ENCODE measurements at regions not wholly inside any gene's neighbourhood (a gene's known extent, or its start where the extent isn't known, plus 50 kb on each side); places are given as distances from the start of the nearest gene placed in this dataset.
A peak's percentile ranks its signal among the peaks of the same experiment; 100 is the strongest.
"Not testable (repeated sequence)": the region's sequence is repeated elsewhere in the genome, so short reads cannot be mapped to it uniquely, and the experiment has no call there.

DNA sequence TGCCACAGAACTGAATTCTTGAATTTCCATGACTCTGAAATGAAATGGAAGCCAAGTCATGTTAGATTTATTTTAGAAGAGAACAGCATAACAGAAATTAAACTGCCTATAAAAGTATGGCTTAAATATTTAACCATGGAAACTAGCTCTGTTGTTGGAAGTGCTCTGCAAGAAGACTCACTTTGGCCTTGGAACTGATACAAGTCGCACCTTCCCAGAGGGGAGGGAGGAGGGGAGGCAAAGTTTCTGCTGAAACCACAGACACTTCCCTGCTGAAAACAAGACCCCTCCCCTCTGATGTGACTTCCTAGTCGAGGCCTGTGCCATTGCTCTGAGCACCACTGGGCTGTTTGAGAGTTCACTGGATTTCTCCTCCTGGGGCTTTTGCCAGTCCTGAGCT lies 72.1 kb downstream of the OR13A1 start:
- Histone ChIP-seq H3K9me2 (replicated peaks; ENCODE audit: control insufficient read depth, low read length) (no peaks in the 10 kb centered on the region), H4K20me1 (ENCODE audit: control insufficient read depth, insufficient read depth, low read depth, low read length) (no peaks in the 10 kb centered on the region), H3K36me3 (ENCODE audit: control insufficient read depth, low read length) (no peaks in the 10 kb centered on the region), H3K4me2 (ENCODE audit: low read length) (no peak overlapping the region), H3K27me3 (ENCODE audit: control insufficient read depth, low read length) (no peaks in the 10 kb centered on the region), H3K4me3 (ENCODE audit: low read length) (no peak overlapping the region), H3K79me2 (ENCODE audit: control insufficient read depth, low read length) (no peaks in the 10 kb centered on the region), H3K9me3 (ENCODE audit: control insufficient read depth, insufficient read depth, low read length) (no peaks in the 10 kb centered on the region), H3K27ac (ENCODE audit: low read depth, low read length) (no peak overlapping the region), H3F3A (ENCODE audit: control insufficient read depth, insufficient read depth) (no peaks in the 10 kb centered on the region; the same call in 1 of the 2 replicates), H3K4me1 (ENCODE audit: control insufficient read depth, low read length) (peaks cover 14% of the 10 kb centered on the region)
- TF ChIP-seq EZH2phosphoT487 (IDR thresholded peaks at IDR 0.05; ENCODE audit: borderline replicate concordance, low read length) = no peak
- TF ChIP-seq, protein P1, sequence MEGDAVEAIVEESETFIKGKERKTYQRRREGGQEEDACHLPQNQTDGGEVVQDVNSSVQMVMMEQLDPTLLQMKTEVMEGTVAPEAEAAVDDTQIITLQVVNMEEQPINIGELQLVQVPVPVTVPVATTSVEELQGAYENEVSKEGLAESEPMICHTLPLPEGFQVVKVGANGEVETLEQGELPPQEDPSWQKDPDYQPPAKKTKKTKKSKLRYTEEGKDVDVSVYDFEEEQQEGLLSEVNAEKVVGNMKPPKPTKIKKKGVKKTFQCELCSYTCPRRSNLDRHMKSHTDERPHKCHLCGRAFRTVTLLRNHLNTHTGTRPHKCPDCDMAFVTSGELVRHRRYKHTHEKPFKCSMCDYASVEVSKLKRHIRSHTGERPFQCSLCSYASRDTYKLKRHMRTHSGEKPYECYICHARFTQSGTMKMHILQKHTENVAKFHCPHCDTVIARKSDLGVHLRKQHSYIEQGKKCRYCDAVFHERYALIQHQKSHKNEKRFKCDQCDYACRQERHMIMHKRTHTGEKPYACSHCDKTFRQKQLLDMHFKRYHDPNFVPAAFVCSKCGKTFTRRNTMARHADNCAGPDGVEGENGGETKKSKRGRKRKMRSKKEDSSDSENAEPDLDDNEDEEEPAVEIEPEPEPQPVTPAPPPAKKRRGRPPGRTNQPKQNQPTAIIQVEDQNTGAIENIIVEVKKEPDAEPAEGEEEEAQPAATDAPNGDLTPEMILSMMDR (IDR thresholded peaks at IDR 0.05; ENCODE audit: low read depth, low read length, poor library complexity, severe bottlenecking) = no peak

DNA sequence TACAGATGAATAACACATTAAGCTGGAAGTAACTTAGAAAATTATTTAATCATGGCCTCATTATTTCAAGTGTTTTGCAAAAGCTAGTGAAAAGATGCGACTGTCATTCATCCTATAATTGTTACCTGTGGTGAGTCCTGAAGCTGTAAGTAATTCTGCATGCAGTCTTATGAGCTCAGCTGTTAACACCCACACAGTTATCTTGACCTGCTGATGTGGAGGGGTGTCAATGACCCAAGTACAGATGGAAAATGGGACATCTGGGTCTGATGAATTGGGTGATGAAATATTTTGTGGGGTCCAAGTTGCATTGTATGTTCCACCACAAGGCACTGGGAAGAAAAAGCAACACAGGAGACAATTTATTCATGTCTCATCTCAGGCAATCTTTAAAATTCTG lies 68.9 kb downstream of the OR13A1 start:
- no peaks in the 10 kb centered on the region for H3K79me2 ChIP-seq (ENCODE audit: control insufficient read depth, low read length)
- H3K27ac ChIP-seq (ENCODE audit: low read depth, low read length) = no peak overlapping the region
- H3K4me3 ChIP-seq (ENCODE audit: low read length) = no peak overlapping the region
- H3K4me2 ChIP-seq (ENCODE audit: low read length) = no peak overlapping the region
- no peaks in the 10 kb centered on the region for H3K9me2 ChIP-seq (replicated peaks; ENCODE audit: control insufficient read depth, low read length)
- peaks cover 19% of the 10 kb centered on the region for H3K4me1 ChIP-seq (ENCODE audit: control insufficient read depth, low read length)
- H3F3A ChIP-seq (ENCODE audit: control insufficient read depth, insufficient read depth) = peaks cover 10% of the 10 kb centered on the region
- H3K27me3 ChIP-seq (ENCODE audit: control insufficient read depth, low read length) = no peaks in the 10 kb centered on the region
- H4K20me1 ChIP-seq (ENCODE audit: control insufficient read depth, insufficient read depth, low read depth, low read length) = no peaks in the 10 kb centered on the region
- no peak for TF ChIP-seq EZH2phosphoT487 (IDR thresholded peaks at IDR 0.05; ENCODE audit: borderline replicate concordance, low read length)
- TF ChIP-seq, protein P1 (IDR thresholded peaks at IDR 0.05; ENCODE audit: low read depth, low read length, poor library complexity, severe bottlenecking) = no peak
- H3K36me3 ChIP-seq (ENCODE audit: control insufficient read depth, low read length) = no peaks in the 10 kb centered on the region
- H3K9me3 ChIP-seq (ENCODE audit: control insufficient read depth, insufficient read depth, low read length) = no peaks in the 10 kb centered on the region

DNA sequence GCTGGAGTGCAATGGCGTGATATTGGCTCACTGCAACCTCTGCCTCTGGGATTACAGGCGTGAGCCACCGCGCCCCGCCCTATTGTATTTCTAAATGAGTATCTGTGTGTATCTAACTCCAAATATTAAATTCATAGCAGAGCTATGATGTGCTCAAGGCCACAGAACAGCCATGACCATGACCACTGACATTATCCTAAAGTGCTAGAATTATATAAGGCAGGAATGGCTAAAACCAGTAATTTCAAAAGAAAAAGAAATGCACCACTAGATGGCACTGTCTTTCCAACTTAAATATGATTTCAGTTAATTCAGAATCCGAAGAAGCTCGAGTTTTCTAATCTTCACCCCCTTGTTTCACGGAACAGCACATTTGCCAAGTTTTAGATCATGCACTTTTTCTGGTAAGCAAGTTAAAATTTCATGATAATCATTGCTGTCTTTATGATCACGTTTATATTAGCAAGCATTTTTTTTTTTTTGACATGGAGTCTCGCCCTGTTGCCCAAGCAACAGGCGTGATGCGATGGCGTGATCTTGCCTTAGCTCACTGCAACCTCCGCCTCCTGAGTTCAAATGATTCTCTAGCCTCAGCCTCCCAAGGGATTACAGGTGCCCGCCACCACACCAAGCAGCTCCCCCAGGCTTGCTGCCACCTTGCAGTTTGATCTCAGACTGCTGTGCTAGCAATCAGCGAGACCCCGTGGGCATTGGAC lies 65.3 kb downstream of the OR13A1 start:
- Histone ChIP-seq H3K27me3 (ENCODE audit: control insufficient read depth, low read length) (no peaks in the 10 kb centered on the region), H3K27ac (ENCODE audit: low read depth, low read length) (peak overlapping the region; percentile 95), H3K9me2 (replicated peaks; ENCODE audit: control insufficient read depth, low read length) (no peaks in the 10 kb centered on the region), H3K9me3 (ENCODE audit: control insufficient read depth, insufficient read depth, low read length) (no peaks in the 10 kb centered on the region), H3F3A (ENCODE audit: control insufficient read depth, insufficient read depth) (peaks cover 14% of the 10 kb centered on the region), H3K4me2 (ENCODE audit: low read length) (peak overlapping the region; percentile 65), H3K4me3 (ENCODE audit: low read length) (peak overlapping the region; percentile 62), H4K20me1 (ENCODE audit: control insufficient read depth, insufficient read depth, low read depth, low read length) (no peaks in the 10 kb centered on the region), H3K36me3 (ENCODE audit: control insufficient read depth, low read length) (no peaks in the 10 kb centered on the region), H3K79me2 (ENCODE audit: control insufficient read depth, low read length) (no peaks in the 10 kb centered on the region), H3K4me1 (ENCODE audit: control insufficient read depth, low read length) (peaks cover 44% of the 10 kb centered on the region)
- no peak for TF ChIP-seq EZH2phosphoT487 (IDR thresholded peaks at IDR 0.05; ENCODE audit: borderline replicate concordance, low read length)
- TF ChIP-seq, protein P1 (IDR thresholded peaks at IDR 0.05; ENCODE audit: low read depth, low read length, poor library complexity, severe bottlenecking) = peak; percentile 63

DNA sequence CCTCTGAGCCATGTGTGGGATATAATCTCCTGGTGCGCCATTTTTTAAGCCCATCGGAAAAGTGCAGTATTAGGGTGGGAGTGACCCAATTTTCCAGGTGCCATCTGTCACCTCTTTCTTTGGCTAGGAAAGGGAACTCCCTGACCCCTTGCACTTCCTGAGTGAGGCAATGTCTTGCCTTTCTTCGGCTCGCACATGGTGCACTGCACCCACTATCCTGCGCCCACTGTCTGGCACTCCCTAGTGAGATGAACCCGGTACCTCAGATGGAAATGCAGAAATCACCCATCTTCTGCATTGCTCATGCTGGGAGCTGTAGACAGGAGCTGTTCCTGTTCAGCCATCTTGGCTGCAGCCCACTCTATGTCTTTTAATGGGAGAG lies 64.7 kb downstream of the OR13A1 start:
- not testable (repeated sequence) for H3K36me3 ChIP-seq (ENCODE audit: control insufficient read depth, low read length); H3K79me2 ChIP-seq (ENCODE audit: control insufficient read depth, low read length); H3K27me3 ChIP-seq (ENCODE audit: control insufficient read depth, low read length); H3K9me3 ChIP-seq (ENCODE audit: control insufficient read depth, insufficient read depth, low read length); H4K20me1 ChIP-seq (ENCODE audit: control insufficient read depth, insufficient read depth, low read depth, low read length); H3K9me2 ChIP-seq (replicated peaks; ENCODE audit: control insufficient read depth, low read length)
- Histone ChIP-seq H3K4me3 (ENCODE audit: low read length) (peak overlapping the region; percentile 62), H3K4me2 (ENCODE audit: low read length) (peak overlapping the region; percentile 65), H3K27ac (ENCODE audit: low read depth, low read length) (peak overlapping the region; percentile 95), H3F3A (ENCODE audit: control insufficient read depth, insufficient read depth) (peaks cover 14% of the 10 kb centered on the region), H3K4me1 (ENCODE audit: control insufficient read depth, low read length) (peaks cover 46% of the 10 kb centered on the region)
